ENCODE measurements at regions not wholly inside any gene's neighbourhood (a gene's known extent, or its start where the extent isn't known, plus 50 kb on each side); places are given as distances from the start of the nearest gene placed in this dataset.

GRCh38 chr6:40819182-40819834 lies 219.7 kb downstream of the UNC5CL start:
- Histone ChIP-seq H3K4me3 (no peak overlapping the region), H3K9me3 (ENCODE audit: control insufficient read depth in 4 of 4, insufficient read depth in 3 of 4, low read length in 3 of 4) (peaks cover 0 to 6% (median 0%) of the 10 kb centered on the region in 4 donors), H3K36me3 (ENCODE audit: control insufficient read depth in 4 of 4, insufficient read depth in 4 of 4, low read length in 4 of 4) (no peaks in the 10 kb centered on the region), H3K9ac (ENCODE audit: insufficient read depth in 1 of 2, low read length in 2 of 2) (no peak overlapping the region), H3K27me3 (ENCODE audit: control insufficient read depth in 3 of 3, insufficient read depth in 3 of 3, low read length in 2 of 3) (no peaks in the 10 kb centered on the region), H3K4me1 (ENCODE audit: control insufficient read depth in 5 of 5, insufficient read depth in 5 of 5, low read length in 5 of 5) (peaks cover 0 to 5% (median 0%) of the 10 kb centered on the region in 5 donors), H3K27ac (ENCODE audit: low read depth in 1 of 2, low read length in 1 of 2) (no peak overlapping the region)
- DNase-seq (no peak), ATAC-seq (ENCODE audit: insufficient read depth, low FRiP score) (no peak)
- 75 to 83% methylated on average over 9 of the region's 9 CpGs for WGBS, 2 donors
- no peak for TF ChIP-seq CTCF (IDR thresholded peaks at IDR 0.05; ENCODE audit: control extremely low read depth, extremely low read depth)

GRCh38 chr6:40817369-40817768 lies 221.7 kb downstream of the UNC5CL start:
- no peaks in the 10 kb centered on the region for H3K27me3 ChIP-seq (ENCODE audit: control insufficient read depth in 3 of 3, insufficient read depth in 3 of 3, low read length in 2 of 3)
- no peak overlapping the region for H3K27ac ChIP-seq (ENCODE audit: low read depth in 1 of 2, low read length in 1 of 2)
- peaks cover 0 to 3% (median 0%) of the 10 kb centered on the region in 5 donors for H3K4me1 ChIP-seq (ENCODE audit: control insufficient read depth in 5 of 5, insufficient read depth in 5 of 5, low read length in 5 of 5)
- peaks cover 0 to 6% (median 0%) of the 10 kb centered on the region in 4 donors for H3K9me3 ChIP-seq (ENCODE audit: control insufficient read depth in 4 of 4, insufficient read depth in 3 of 4, low read length in 3 of 4)
- H3K36me3 ChIP-seq (ENCODE audit: control insufficient read depth in 4 of 4, insufficient read depth in 4 of 4, low read length in 4 of 4): no peaks in the 10 kb centered on the region
- no peak for ATAC-seq (ENCODE audit: insufficient read depth, low FRiP score)
- TF ChIP-seq CTCF (IDR thresholded peaks at IDR 0.05; ENCODE audit: control extremely low read depth, extremely low read depth): no peak
- H3K9ac ChIP-seq (ENCODE audit: insufficient read depth in 1 of 2, low read length in 2 of 2): no peak overlapping the region
- DNase-seq: no peak
- 83 to 89% methylated on average over 6 of the region's 6 CpGs for WGBS, 2 donors
- no peak overlapping the region for H3K4me3 ChIP-seq

- Histone ChIP-seq H3K9ac (ENCODE audit: insufficient read depth in 1 of 2, low read length in 2 of 2) (no peak overlapping the region), H3K4me1 (ENCODE audit: control insufficient read depth in 5 of 5, insufficient read depth in 5 of 5, low read length in 5 of 5) (peaks cover 0 to 3% (median 0%) of the 10 kb centered on the region in 5 donors), H3K36me3 (ENCODE audit: control insufficient read depth in 4 of 4, insufficient read depth in 4 of 4, low read length in 4 of 4) (no peaks in the 10 kb centered on the region), H3K4me3 (no peak overlapping the region), H3K27ac (ENCODE audit: low read depth in 1 of 2, low read length in 1 of 2) (no peak overlapping the region), H3K27me3 (ENCODE audit: control insufficient read depth in 3 of 3, insufficient read depth in 3 of 3, low read length in 2 of 3) (no peaks in the 10 kb centered on the region), H3K9me3 (ENCODE audit: control insufficient read depth in 4 of 4, insufficient read depth in 3 of 4, low read length in 3 of 4) (peaks cover 0 to 6% (median 0%) of the 10 kb centered on the region in 4 donors)
- TF ChIP-seq CTCF (IDR thresholded peaks at IDR 0.05; ENCODE audit: control extremely low read depth, extremely low read depth): no peak
- 78 to 93% methylated on average over 2 of the region's 2 CpGs for WGBS, 2 donors
- DNase-seq (no peak), ATAC-seq (ENCODE audit: insufficient read depth, low FRiP score) (no peak)
These were observed 222.4 kb downstream of the UNC5CL start for GRCh38 chr6:40816601-40817000.

DNA sequence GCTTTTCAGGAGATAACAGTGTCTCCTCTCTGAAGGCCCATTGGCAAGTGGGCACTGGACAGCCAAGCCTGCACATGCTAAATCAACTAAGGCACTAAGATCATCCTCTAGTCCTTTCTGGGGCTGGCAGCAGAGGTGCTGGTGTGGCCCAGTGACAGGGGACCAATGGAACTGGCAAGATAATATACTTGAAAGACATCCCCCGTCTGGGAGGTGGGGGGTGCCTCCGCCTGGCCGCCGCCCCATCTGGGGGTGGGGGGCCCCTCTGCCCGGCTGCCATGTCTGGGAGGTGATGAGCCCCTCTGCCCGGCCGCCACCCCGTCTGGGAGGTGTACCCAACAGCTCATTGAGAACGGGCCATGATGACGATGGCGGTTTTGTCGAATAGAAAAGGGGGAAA lies 223.3 kb downstream of the UNC5CL start:
- Histone ChIP-seq H3K4me3 (no peak overlapping the region), H3K9me3 (ENCODE audit: control insufficient read depth in 4 of 4, insufficient read depth in 3 of 4, low read length in 3 of 4) (peaks cover 0 to 6% (median 0%) of the 10 kb centered on the region in 4 donors), H3K36me3 (ENCODE audit: control insufficient read depth in 4 of 4, insufficient read depth in 4 of 4, low read length in 4 of 4) (no peaks in the 10 kb centered on the region), H3K4me1 (ENCODE audit: control insufficient read depth in 5 of 5, insufficient read depth in 5 of 5, low read length in 5 of 5) (peaks cover 0 to 3% (median 0%) of the 10 kb centered on the region in 5 donors), H3K27me3 (ENCODE audit: control insufficient read depth in 3 of 3, insufficient read depth in 3 of 3, low read length in 2 of 3) (no peaks in the 10 kb centered on the region), H3K9ac (ENCODE audit: insufficient read depth in 1 of 2, low read length in 2 of 2) (no peak overlapping the region), H3K27ac (ENCODE audit: low read depth in 1 of 2, low read length in 1 of 2) (no peak overlapping the region)
- ATAC-seq (ENCODE audit: insufficient read depth, low FRiP score) (no peak), DNase-seq (no peak)
- no peak for TF ChIP-seq CTCF (IDR thresholded peaks at IDR 0.05; ENCODE audit: control extremely low read depth, extremely low read depth)
- 94 to 96% methylated on average over 12 of the region's 12 CpGs for WGBS, 2 donors
